ENCODE measurements at regions not wholly inside any gene's neighbourhood (a gene's known extent, or its start where the extent isn't known, plus 50 kb on each side); places are given as distances from the start of the nearest gene placed in this dataset.

GRCh38 chr3:118817748-118818165, 216.9 kb downstream of the IGSF11 start:
- no peak overlapping the region for H3K4me3 ChIP-seq (ENCODE audit: low read depth in 1 of 2, low read length in 2 of 2)
- H3K4me1 ChIP-seq (ENCODE audit: control insufficient read depth in 1 of 2, insufficient read depth in 2 of 2, low read length in 2 of 2), result no peaks in the 10 kb centered on the region
- no peak overlapping the region for H3K27ac ChIP-seq (ENCODE audit: low read depth, low read length)
- H3K27me3 ChIP-seq (ENCODE audit: control insufficient read depth in 1 of 2, insufficient read depth in 2 of 2, low read length in 2 of 2), result no peaks in the 10 kb centered on the region
- H3K36me3 ChIP-seq (ENCODE audit: control insufficient read depth in 1 of 2, insufficient read depth in 2 of 2, low read length in 2 of 2), result no peaks in the 10 kb centered on the region
- H3K9ac ChIP-seq (ENCODE audit: low read depth in 1 of 2, low read length in 2 of 2), result no peak overlapping the region
- no peaks in the 10 kb centered on the region for H3K9me3 ChIP-seq (ENCODE audit: control insufficient read depth in 1 of 2, low read length in 2 of 2)

DNA sequence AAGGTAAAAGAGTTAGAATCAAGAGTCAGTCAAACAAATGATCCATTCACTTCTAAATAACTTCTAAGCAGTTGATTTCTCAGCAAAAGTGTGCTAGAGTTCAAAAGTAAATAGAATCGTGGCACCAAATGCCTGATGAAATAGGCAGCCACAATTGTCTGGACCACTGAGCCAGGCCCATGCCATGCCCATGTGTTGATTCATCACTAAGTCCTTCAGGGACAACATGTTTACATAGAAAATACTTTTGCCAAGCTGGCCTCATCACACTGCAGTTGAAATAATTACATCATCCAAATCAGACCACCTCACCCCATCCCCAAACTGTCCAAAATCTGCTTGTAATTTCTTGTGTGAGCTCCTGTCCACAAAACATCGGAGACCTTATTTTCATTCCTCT, 216.3 kb downstream of the IGSF11 start:
- Histone ChIP-seq H3K9me3 (ENCODE audit: control insufficient read depth in 1 of 2, low read length in 2 of 2) (no peaks in the 10 kb centered on the region), H3K27me3 (ENCODE audit: control insufficient read depth in 1 of 2, insufficient read depth in 2 of 2, low read length in 2 of 2) (no peaks in the 10 kb centered on the region), H3K4me3 (ENCODE audit: low read depth in 1 of 2, low read length in 2 of 2) (no peak overlapping the region), H3K4me1 (ENCODE audit: control insufficient read depth in 1 of 2, insufficient read depth in 2 of 2, low read length in 2 of 2) (no peaks in the 10 kb centered on the region), H3K36me3 (ENCODE audit: control insufficient read depth in 1 of 2, insufficient read depth in 2 of 2, low read length in 2 of 2) (no peaks in the 10 kb centered on the region), H3K27ac (ENCODE audit: low read depth, low read length) (no peak overlapping the region), H3K9ac (ENCODE audit: low read depth in 1 of 2, low read length in 2 of 2) (no peak overlapping the region)

- no peak overlapping the region for H3K4me3 ChIP-seq (ENCODE audit: low read depth in 1 of 2, low read length in 2 of 2)
- H3K9me3 ChIP-seq (ENCODE audit: control insufficient read depth in 1 of 2, low read length in 2 of 2), result no peaks in the 10 kb centered on the region
- H3K4me1 ChIP-seq (ENCODE audit: control insufficient read depth in 1 of 2, insufficient read depth in 2 of 2, low read length in 2 of 2), result no peaks in the 10 kb centered on the region
- no peak overlapping the region for H3K27ac ChIP-seq (ENCODE audit: low read depth, low read length)
- no peaks in the 10 kb centered on the region for H3K36me3 ChIP-seq (ENCODE audit: control insufficient read depth in 1 of 2, insufficient read depth in 2 of 2, low read length in 2 of 2)
- no peak overlapping the region for H3K9ac ChIP-seq (ENCODE audit: low read depth in 1 of 2, low read length in 2 of 2)
- no peaks in the 10 kb centered on the region for H3K27me3 ChIP-seq (ENCODE audit: control insufficient read depth in 1 of 2, insufficient read depth in 2 of 2, low read length in 2 of 2)
Observed at GRCh38 chr3:118823626-118824025, 211.0 kb downstream of the IGSF11 start.

- no peaks in the 10 kb centered on the region for H3K27me3 ChIP-seq (ENCODE audit: control insufficient read depth in 1 of 2, insufficient read depth in 2 of 2, low read length in 2 of 2)
- no peaks in the 10 kb centered on the region for H3K4me1 ChIP-seq (ENCODE audit: control insufficient read depth in 1 of 2, insufficient read depth in 2 of 2, low read length in 2 of 2)
- no peak overlapping the region for H3K9ac ChIP-seq (ENCODE audit: low read depth in 1 of 2, low read length in 2 of 2)
- no peak overlapping the region for H3K4me3 ChIP-seq (ENCODE audit: low read depth in 1 of 2, low read length in 2 of 2)
- no peak overlapping the region for H3K27ac ChIP-seq (ENCODE audit: low read depth, low read length)
- no peaks in the 10 kb centered on the region for H3K36me3 ChIP-seq (ENCODE audit: control insufficient read depth in 1 of 2, insufficient read depth in 2 of 2, low read length in 2 of 2)
- no peaks in the 10 kb centered on the region for H3K9me3 ChIP-seq (ENCODE audit: control insufficient read depth in 1 of 2, low read length in 2 of 2)
Observed at GRCh38 chr3:118827446-118827845, 207.2 kb downstream of the IGSF11 start.

GRCh38 chr3:118828351-118828750, 206.3 kb downstream of the IGSF11 start:
- H3K27me3 ChIP-seq (ENCODE audit: control insufficient read depth in 1 of 2, insufficient read depth in 2 of 2, low read length in 2 of 2), result no peaks in the 10 kb centered on the region
- no peaks in the 10 kb centered on the region for H3K4me1 ChIP-seq (ENCODE audit: control insufficient read depth in 1 of 2, insufficient read depth in 2 of 2, low read length in 2 of 2)
- no peak overlapping the region for H3K9ac ChIP-seq (ENCODE audit: low read depth in 1 of 2, low read length in 2 of 2)
- H3K36me3 ChIP-seq (ENCODE audit: control insufficient read depth in 1 of 2, insufficient read depth in 2 of 2, low read length in 2 of 2), result no peaks in the 10 kb centered on the region
- no peak overlapping the region for H3K4me3 ChIP-seq (ENCODE audit: low read depth in 1 of 2, low read length in 2 of 2)
- no peak overlapping the region for H3K27ac ChIP-seq (ENCODE audit: low read depth, low read length)
- no peaks in the 10 kb centered on the region for H3K9me3 ChIP-seq (ENCODE audit: control insufficient read depth in 1 of 2, low read length in 2 of 2)

DNA sequence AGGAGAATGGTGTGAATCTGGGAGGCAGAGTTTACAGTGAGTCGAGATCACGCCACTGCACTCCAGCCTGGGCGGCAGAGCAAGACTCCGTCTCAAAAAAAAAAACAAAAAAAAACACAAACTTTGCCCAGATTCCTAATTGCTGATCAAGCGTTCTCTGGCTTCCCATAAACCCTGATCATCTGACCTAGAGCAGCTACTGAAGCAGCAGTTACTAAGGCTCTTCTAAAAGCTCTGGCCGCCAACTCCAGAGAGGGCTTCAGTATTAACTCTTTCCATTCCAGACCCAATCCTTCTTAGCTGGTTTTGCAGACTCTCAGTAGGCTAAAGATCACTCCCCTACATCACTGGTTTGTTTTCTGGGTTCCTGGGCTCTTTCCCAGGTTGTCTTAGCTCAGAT, 201.6 kb downstream of the IGSF11 start:
- Histone ChIP-seq H3K36me3 (ENCODE audit: control insufficient read depth in 1 of 2, insufficient read depth in 2 of 2, low read length in 2 of 2) (no peaks in the 10 kb centered on the region), H3K4me1 (ENCODE audit: control insufficient read depth in 1 of 2, insufficient read depth in 2 of 2, low read length in 2 of 2) (no peaks in the 10 kb centered on the region), H3K4me3 (ENCODE audit: low read depth in 1 of 2, low read length in 2 of 2) (no peak overlapping the region), H3K27me3 (ENCODE audit: control insufficient read depth in 1 of 2, insufficient read depth in 2 of 2, low read length in 2 of 2) (no peaks in the 10 kb centered on the region), H3K9ac (ENCODE audit: low read depth in 1 of 2, low read length in 2 of 2) (no peak overlapping the region), H3K9me3 (ENCODE audit: control insufficient read depth in 1 of 2, low read length in 2 of 2) (peaks cover 0 to under 1% of the 10 kb centered on the region in 2 donors), H3K27ac (ENCODE audit: low read depth, low read length) (no peak overlapping the region)

GRCh38 chr3:118838871-118839270, 195.8 kb downstream of the IGSF11 start:
- Histone ChIP-seq H3K27me3 (ENCODE audit: control insufficient read depth in 1 of 2, insufficient read depth in 2 of 2, low read length in 2 of 2) (no peaks in the 10 kb centered on the region), H3K9ac (ENCODE audit: low read depth in 1 of 2, low read length in 2 of 2) (no peak overlapping the region), H3K27ac (ENCODE audit: low read depth, low read length) (no peak overlapping the region), H3K9me3 (ENCODE audit: control insufficient read depth in 1 of 2, low read length in 2 of 2) (peaks cover 26 to 32% of the 10 kb centered on the region in 2 donors), H3K4me1 (ENCODE audit: control insufficient read depth in 1 of 2, insufficient read depth in 2 of 2, low read length in 2 of 2) (no peaks in the 10 kb centered on the region), H3K36me3 (ENCODE audit: control insufficient read depth in 1 of 2, insufficient read depth in 2 of 2, low read length in 2 of 2) (no peaks in the 10 kb centered on the region), H3K4me3 (ENCODE audit: low read depth in 1 of 2, low read length in 2 of 2) (no peak overlapping the region)

DNA sequence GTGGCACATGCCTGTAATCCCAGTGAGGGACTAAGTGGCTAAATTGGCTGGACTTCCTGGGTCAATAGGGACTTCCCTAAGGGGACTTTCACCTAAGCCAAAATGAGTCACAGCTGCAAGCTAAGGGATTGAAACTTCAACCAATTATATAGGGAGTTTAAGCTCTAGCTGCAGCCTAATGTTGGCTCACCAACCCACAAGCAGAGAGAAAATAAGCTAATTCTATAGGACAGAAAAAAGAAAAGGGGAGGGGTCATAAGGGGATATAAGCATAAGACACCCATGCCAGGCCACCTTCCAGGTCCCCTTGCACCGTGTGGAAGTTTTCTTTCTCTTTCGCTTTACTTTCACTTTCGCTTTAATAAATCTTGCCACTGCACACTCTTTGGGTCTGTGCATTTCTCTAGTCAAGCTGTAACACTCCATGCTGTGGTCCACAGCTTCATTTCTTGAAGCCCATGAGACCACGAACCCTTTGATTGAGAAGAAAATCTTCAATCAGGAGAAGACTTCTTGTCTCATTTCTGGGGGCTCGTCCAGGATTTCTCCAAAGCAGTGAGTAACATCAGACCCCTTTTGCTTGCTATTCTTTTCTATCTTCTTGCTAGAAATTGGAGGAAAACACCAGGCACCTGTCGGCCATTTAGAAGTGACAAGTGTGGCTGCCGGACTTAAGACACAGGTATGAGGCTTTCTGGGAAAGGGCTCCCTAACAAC, 192.3 kb downstream of the IGSF11 start:
- Histone ChIP-seq H3K9ac (ENCODE audit: low read depth in 1 of 2, low read length in 2 of 2) (no peak overlapping the region), H3K36me3 (ENCODE audit: control insufficient read depth in 1 of 2, insufficient read depth in 2 of 2, low read length in 2 of 2) (no peaks in the 10 kb centered on the region), H3K27me3 (ENCODE audit: control insufficient read depth in 1 of 2, insufficient read depth in 2 of 2, low read length in 2 of 2) (no peaks in the 10 kb centered on the region), H3K27ac (ENCODE audit: low read depth, low read length) (no peak overlapping the region), H3K4me3 (ENCODE audit: low read depth in 1 of 2, low read length in 2 of 2) (no peak overlapping the region), H3K4me1 (ENCODE audit: control insufficient read depth in 1 of 2, insufficient read depth in 2 of 2, low read length in 2 of 2) (no peaks in the 10 kb centered on the region), H3K9me3 (ENCODE audit: control insufficient read depth in 1 of 2, low read length in 2 of 2) (peaks cover 33 to 36% of the 10 kb centered on the region in 2 donors)

GRCh38 chr3:118846176-118846575, 188.5 kb downstream of the IGSF11 start:
- H3K4me1 ChIP-seq (ENCODE audit: control insufficient read depth in 1 of 2, insufficient read depth in 2 of 2, low read length in 2 of 2), result no peaks in the 10 kb centered on the region
- no peak overlapping the region for H3K4me3 ChIP-seq (ENCODE audit: low read depth in 1 of 2, low read length in 2 of 2)
- peaks cover 18 to 27% of the 10 kb centered on the region in 2 donors for H3K9me3 ChIP-seq (ENCODE audit: control insufficient read depth in 1 of 2, low read length in 2 of 2)
- no peaks in the 10 kb centered on the region for H3K36me3 ChIP-seq (ENCODE audit: control insufficient read depth in 1 of 2, insufficient read depth in 2 of 2, low read length in 2 of 2)
- no peaks in the 10 kb centered on the region for H3K27me3 ChIP-seq (ENCODE audit: control insufficient read depth in 1 of 2, insufficient read depth in 2 of 2, low read length in 2 of 2)
- H3K27ac ChIP-seq (ENCODE audit: low read depth, low read length), result no peak overlapping the region
- H3K9ac ChIP-seq (ENCODE audit: low read depth in 1 of 2, low read length in 2 of 2), result no peak overlapping the region
